Naive thymus-derived CD8-positive, alpha-beta T cell (primary cell): ENCODE measurements at regions not wholly inside any gene's neighbourhood (a gene's known extent, or its start where the extent isn't known, plus 50 kb on each side); places are given as distances from the start of the nearest gene placed in this dataset.

Experiments
- ATAC-seq, 2 donors: fragments of 150-1000 bp; cut with Tn5 transposase in 1 of 2; sonication (Bioruptor Pico), chemical (Tn5 transposase) in 1 of 2; 1 replicate in 1 of 2; 2 replicates in 1 of 2; pipeline ENCODE4 v1.10.0; 2021; ENCODE audit warnings: mild to moderate bottlenecking in 2 of 2, moderate library complexity in 2 of 2
- POLR2A ChIA-PET: fragments of 350-600 bp; sonication (Branson Sonifier 250); formaldehyde crosslinking; loops from one replicate; lab custom pipeline; 2021; ENCODE audit warnings: antibody characterized with exemption; lab: Charles Lee
- DNase-seq, 10 donors: peaks; one replicate each; pipeline versions ENCODE4 v3.0.0 to v3.0.0-alpha.2; 2020 to 2022
- H3K27ac Mint-ChIP-seq, 10 donors: one replicate each; pipeline ENCODE4 v1.8.0; 2020 to 2022; ENCODE audit warnings: mild to moderate bottlenecking in 10 of 10, mixed read lengths in 10 of 10, moderate library complexity in 4 of 10, inconsistent platforms in 1 of 10
- H3K27me3 Mint-ChIP-seq, 5 donors: one replicate each; pipeline ENCODE4 v1.8.0; 2021 to 2022; ENCODE audit warnings: mixed read lengths in 5 of 5
- H3K36me3 Mint-ChIP-seq, 3 donors: one replicate each; pipeline ENCODE4 v1.8.0; 2020 to 2022; ENCODE audit warnings: mixed read lengths in 3 of 3, mild to moderate bottlenecking in 2 of 3, inconsistent platforms in 1 of 3
- H3K4me1 Mint-ChIP-seq, 4 donors: one replicate each; pipeline ENCODE4 v1.8.0; 2021 to 2022; ENCODE audit warnings: mixed read lengths in 4 of 4
- H3K4me3 Mint-ChIP-seq, 10 donors: one replicate each; pipeline ENCODE4 v1.8.0; 2020 to 2022; ENCODE audit warnings: mild to moderate bottlenecking in 10 of 10, mixed read lengths in 10 of 10, moderate library complexity in 6 of 10, inconsistent platforms in 1 of 10
- H3K9me3 Mint-ChIP-seq, 9 donors: one replicate each; pipeline ENCODE4 v1.8.0; 2020 to 2022; ENCODE audit warnings: mixed read lengths in 9 of 9, mild to moderate bottlenecking in 3 of 9, inconsistent platforms in 1 of 9, moderate library complexity in 1 of 9

DNA sequence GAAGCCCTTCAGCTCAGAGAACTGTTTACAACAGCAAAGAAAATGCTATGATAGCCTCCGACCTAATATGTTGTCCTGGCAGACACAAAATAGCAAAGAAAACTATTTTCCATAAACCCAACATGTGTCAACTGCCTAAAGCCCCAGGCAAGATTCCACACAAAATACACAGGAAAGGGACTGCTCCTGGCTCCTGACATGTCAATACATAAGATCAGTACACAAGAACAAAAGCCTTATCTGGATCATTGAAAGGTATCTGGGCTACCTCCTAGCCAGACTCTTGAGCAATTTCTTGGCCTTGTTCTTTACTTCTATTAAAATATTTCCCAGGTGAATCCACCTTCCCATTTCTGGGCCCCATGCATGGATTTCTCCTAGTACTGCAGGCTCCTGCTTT, 242.3 kb upstream of the GRIP1 start:
- POLR2A ChIA-PET, result no interaction called here
- Mint-ChIP-seq H3K9me3 (peaks cover 0 to 2% (median 0%) of the 10 kb centered on the region in 9 donors), H3K27ac (peak overlapping the region in 1 of 10 donors; percentile 24), H3K36me3 (peaks cover 0 to 2% (median 0%) of the 10 kb centered on the region in 3 donors), H3K4me3 (no peak overlapping the region), H3K4me1 (peaks cover 5 to 13% (median 9%) of the 10 kb centered on the region in 4 donors), H3K27me3 (peaks cover 0 to 10% (median 1%) of the 10 kb centered on the region in 5 donors)
- no peak for DNase-seq
- ATAC-seq, result no peak

DNA sequence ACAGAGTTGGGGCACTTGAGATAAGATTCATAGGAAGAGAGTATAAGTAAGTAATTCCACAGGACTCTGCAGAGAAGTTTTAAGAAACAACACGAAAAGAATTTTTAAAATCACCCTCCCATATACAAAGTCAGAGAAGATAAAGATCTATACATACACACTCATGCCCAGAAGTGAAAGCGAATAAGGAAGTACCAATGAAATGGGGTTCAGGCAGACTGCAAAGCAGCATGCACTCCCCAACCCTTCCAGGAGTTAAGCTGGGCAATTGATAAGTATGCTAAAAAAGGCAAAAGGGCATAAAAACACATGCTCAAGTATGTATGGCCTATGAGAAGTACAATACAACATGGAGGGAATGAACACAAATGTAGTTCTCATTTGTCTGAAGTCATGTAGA, 246.2 kb upstream of the GRIP1 start:
- POLR2A ChIA-PET, result no interaction called here
- no peak overlapping the region for H3K27ac Mint-ChIP-seq
- ATAC-seq, result no peak
- H3K27me3 Mint-ChIP-seq, result peaks cover 0 to 10% (median 1%) of the 10 kb centered on the region in 5 donors
- peaks cover 0 to 2% (median 0%) of the 10 kb centered on the region in 3 donors for H3K36me3 Mint-ChIP-seq
- H3K4me1 Mint-ChIP-seq, result peaks cover 20 to 28% (median 24%) of the 10 kb centered on the region in 4 donors
- H3K4me3 Mint-ChIP-seq, result peak overlapping the region in 3 of 10 donors; percentile 3 to 51 (median 51)
- H3K9me3 Mint-ChIP-seq, result no peaks in the 10 kb centered on the region
- DNase-seq, result no peak

DNA sequence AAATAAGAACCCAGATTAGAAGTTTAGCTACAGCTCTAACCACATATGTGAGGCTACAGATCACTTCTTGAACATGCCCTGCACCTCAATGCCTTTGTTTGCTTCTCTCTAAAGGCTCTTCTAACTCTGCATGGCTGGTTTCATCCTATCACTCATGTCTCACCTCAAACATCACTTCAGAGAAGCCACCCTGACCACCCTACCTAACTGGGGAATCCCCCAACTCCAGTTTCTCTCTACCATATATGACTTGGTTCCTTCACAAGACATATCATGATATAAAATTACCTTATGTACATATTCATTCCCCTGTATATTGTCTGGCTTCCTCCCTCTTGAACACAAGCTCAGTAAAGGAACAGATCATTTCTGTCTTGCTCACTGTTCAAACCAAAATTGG, 250.2 kb upstream of the GRIP1 start:
- POLR2A ChIA-PET, result no interaction called here
- H3K27me3 Mint-ChIP-seq, result peaks cover 3 to 12% (median 5%) of the 10 kb centered on the region in 5 donors
- H3K9me3 Mint-ChIP-seq, result peaks cover 0 to 4% (median 0%) of the 10 kb centered on the region in 9 donors
- ATAC-seq (peak; percentile 98), DNase-seq (peak in 7 of 10 donors; percentile 16 to 78 (median 46))
- H3K4me1 Mint-ChIP-seq, result peaks cover 20 to 24% (median 22%) of the 10 kb centered on the region in 4 donors
- H3K27ac Mint-ChIP-seq, result peak overlapping the region in 6 of 10 donors; percentile 1 to 23 (median 4)
- H3K36me3 Mint-ChIP-seq, result no peaks in the 10 kb centered on the region
- peak overlapping the region in 4 of 10 donors; percentile 1 to 37 (median 12) for H3K4me3 Mint-ChIP-seq

DNA sequence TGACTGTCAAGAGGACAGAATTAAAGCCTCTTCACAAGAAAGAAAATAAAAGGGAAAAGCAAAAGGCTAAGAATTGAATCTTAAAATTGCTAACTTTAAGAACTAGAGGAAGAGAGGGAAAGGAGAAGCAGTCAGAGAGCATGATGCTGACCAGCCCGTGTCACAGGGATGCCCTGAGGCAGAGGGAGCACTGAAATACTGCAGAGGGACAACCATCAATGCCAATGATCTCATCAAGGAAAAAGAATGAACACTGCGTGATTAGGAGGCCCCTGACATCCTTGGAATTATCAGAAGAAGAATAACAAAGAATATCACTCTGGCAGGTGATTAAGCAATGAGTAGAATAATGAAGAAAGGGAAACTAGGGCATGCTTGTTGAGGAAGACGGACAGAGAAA, 252.2 kb upstream of the GRIP1 start:
- H3K9me3 Mint-ChIP-seq, result peaks cover 0 to 4% (median 0%) of the 10 kb centered on the region in 9 donors
- no peak overlapping the region for H3K27ac Mint-ChIP-seq
- no peak for DNase-seq
- peaks cover 15 to 19% (median 16%) of the 10 kb centered on the region in 4 donors for H3K4me1 Mint-ChIP-seq
- no peaks in the 10 kb centered on the region for H3K36me3 Mint-ChIP-seq
- POLR2A ChIA-PET, result no interaction called here
- ATAC-seq, result no peak
- peaks cover 3 to 19% (median 6%) of the 10 kb centered on the region in 5 donors for H3K27me3 Mint-ChIP-seq
- H3K4me3 Mint-ChIP-seq, result no peak overlapping the region

DNA sequence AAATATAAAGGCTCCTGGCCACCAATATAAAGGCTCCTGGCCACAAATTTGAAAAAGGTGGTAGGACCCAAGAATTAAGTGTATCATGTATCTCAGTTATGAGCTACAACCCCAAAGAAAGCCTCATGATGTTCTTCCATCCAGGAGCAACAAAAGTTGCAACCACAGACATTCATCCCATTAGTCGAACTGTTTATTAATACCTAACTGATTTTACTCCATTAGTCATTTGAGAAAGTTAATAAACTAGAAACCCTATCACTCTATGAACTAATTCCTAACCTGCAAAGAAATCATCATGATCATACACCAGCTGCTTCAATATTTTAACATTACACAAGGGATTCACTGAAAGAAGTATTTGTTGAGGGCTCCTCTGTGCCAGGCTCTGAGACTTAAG, 253.2 kb upstream of the GRIP1 start:
- no peak overlapping the region for H3K27ac Mint-ChIP-seq
- H3K4me1 Mint-ChIP-seq, result peaks cover 15 to 19% (median 17%) of the 10 kb centered on the region in 4 donors
- peaks cover 3 to 19% (median 6%) of the 10 kb centered on the region in 5 donors for H3K27me3 Mint-ChIP-seq
- H3K9me3 Mint-ChIP-seq, result peaks cover 0 to 4% (median 0%) of the 10 kb centered on the region in 9 donors
- H3K36me3 Mint-ChIP-seq, result no peaks in the 10 kb centered on the region
- no peak overlapping the region for H3K4me3 Mint-ChIP-seq
- no peak for ATAC-seq
- POLR2A ChIA-PET, result no interaction called here
- DNase-seq, result no peak

GRCh38 chr12:66934302-66935062, 255.6 kb upstream of the GRIP1 start:
- peaks cover 0 to 4% (median 0%) of the 10 kb centered on the region in 9 donors for H3K9me3 Mint-ChIP-seq
- ATAC-seq, result no peak
- no peak for DNase-seq
- H3K27me3 Mint-ChIP-seq, result peaks cover 3 to 19% (median 6%) of the 10 kb centered on the region in 5 donors
- H3K4me1 Mint-ChIP-seq, result peaks cover 4 to 8% (median 5%) of the 10 kb centered on the region in 4 donors
- H3K36me3 Mint-ChIP-seq, result no peaks in the 10 kb centered on the region
- POLR2A ChIA-PET, result no interaction called here
- no peak overlapping the region for H3K27ac Mint-ChIP-seq
- H3K4me3 Mint-ChIP-seq, result no peak overlapping the region

DNA sequence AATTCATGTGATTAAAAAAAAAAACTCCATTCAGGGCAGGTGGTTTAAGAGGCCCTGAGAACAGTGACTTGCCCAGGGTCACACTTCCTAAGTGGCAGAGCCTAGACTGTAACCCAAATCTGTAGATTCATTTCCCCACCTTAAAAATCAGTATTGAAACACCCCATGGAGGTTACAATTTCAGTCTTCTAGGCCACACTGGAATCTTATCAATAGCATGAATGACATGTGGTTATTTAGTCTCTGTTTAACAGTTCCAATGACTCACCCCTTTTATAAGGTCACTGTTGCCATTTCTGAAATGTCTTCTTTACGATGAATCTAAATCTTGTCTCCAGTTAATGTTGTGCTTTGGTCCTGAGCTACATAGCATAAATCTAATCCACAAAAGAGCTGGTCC, 262.3 kb upstream of the GRIP1 start:
- peaks cover 0 to 2% (median 0%) of the 10 kb centered on the region in 5 donors for H3K27me3 Mint-ChIP-seq
- no peak overlapping the region for H3K27ac Mint-ChIP-seq
- no peak for DNase-seq
- ATAC-seq, result no peak
- H3K36me3 Mint-ChIP-seq, result no peaks in the 10 kb centered on the region
- POLR2A ChIA-PET, result no interaction called here
- H3K9me3 Mint-ChIP-seq, result no peaks in the 10 kb centered on the region
- H3K4me3 Mint-ChIP-seq, result no peak overlapping the region
- H3K4me1 Mint-ChIP-seq, result peaks cover 0 to 10% (median 0%) of the 10 kb centered on the region in 4 donors

DNA sequence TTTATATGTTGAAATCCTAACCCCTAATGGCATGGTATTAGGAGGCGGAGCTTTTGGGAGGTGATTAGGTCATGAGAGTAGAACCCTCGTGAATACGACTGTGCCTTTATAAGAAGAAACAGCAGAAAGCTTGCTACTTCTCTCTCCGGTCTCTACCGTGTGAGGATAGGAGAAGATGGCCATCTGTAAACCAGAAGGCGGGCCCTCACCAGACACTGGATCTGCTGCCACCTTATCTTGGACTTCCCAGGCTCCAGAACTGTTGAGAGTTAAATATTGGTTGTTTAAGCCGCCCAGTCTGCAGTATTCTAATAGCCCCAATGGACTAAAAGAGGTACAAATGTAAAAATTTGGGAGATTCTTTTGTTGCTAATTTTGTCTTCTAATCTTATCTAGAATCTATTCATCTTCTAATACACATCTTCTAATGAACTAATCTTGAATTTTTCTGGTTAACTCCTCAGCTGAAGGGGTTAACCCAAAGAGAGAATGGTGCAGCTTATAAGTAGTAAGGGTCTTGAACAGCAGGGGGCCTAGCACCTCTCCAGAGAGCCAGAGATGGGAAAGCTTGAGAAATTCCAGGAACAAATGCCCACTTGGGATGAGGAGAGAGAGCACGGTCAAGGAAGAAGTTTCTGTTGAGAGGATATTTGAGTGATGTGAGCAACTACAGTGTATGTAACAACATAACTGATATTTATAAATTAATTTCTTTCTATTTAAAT, 264.0 kb upstream of the GRIP1 start:
- peaks cover 0 to 8% (median 2%) of the 10 kb centered on the region in 4 donors for H3K4me1 Mint-ChIP-seq
- ATAC-seq (no peak), DNase-seq (no peak)
- H3K27me3 Mint-ChIP-seq, result peaks cover 0 to 2% (median 0%) of the 10 kb centered on the region in 5 donors
- POLR2A ChIA-PET, result no interaction called here
- H3K27ac Mint-ChIP-seq, result peak overlapping the region in 1 of 10 donors; percentile 58
- H3K9me3 Mint-ChIP-seq, result no peaks in the 10 kb centered on the region
- H3K36me3 Mint-ChIP-seq, result no peaks in the 10 kb centered on the region
- no peak overlapping the region for H3K4me3 Mint-ChIP-seq

GRCh38 chr12:66944365-66944764, 265.5 kb upstream of the GRIP1 start:
- ATAC-seq (no peak), DNase-seq (no peak)
- no peaks in the 10 kb centered on the region for H3K9me3 Mint-ChIP-seq
- H3K27me3 Mint-ChIP-seq, result peaks cover 0 to 2% (median 0%) of the 10 kb centered on the region in 5 donors
- no peak overlapping the region for H3K4me3 Mint-ChIP-seq
- H3K4me1 Mint-ChIP-seq, result peaks cover 0 to 8% (median 2%) of the 10 kb centered on the region in 4 donors
- no peaks in the 10 kb centered on the region for H3K36me3 Mint-ChIP-seq
- H3K27ac Mint-ChIP-seq, result no peak overlapping the region
- POLR2A ChIA-PET, result no interaction called here

- DNase-seq (no peak), ATAC-seq (no peak)
- no peaks in the 10 kb centered on the region for H3K36me3 Mint-ChIP-seq
- no peak overlapping the region for H3K27ac Mint-ChIP-seq
- no peak overlapping the region for H3K4me3 Mint-ChIP-seq
- H3K4me1 Mint-ChIP-seq, result peaks cover 0 to 8% (median 2%) of the 10 kb centered on the region in 4 donors
- H3K27me3 Mint-ChIP-seq, result peaks cover 0 to 2% (median 0%) of the 10 kb centered on the region in 5 donors
- H3K9me3 Mint-ChIP-seq, result no peaks in the 10 kb centered on the region
- POLR2A ChIA-PET, result interaction anchor here (0.5 kb wide), 1 partner anchor 249 kb away, joined by 3 read pairs; no protein-coding TSS in a partner anchor
Measured at GRCh38 chr12:66945189-66945817, 266.4 kb upstream of the GRIP1 start.

DNA sequence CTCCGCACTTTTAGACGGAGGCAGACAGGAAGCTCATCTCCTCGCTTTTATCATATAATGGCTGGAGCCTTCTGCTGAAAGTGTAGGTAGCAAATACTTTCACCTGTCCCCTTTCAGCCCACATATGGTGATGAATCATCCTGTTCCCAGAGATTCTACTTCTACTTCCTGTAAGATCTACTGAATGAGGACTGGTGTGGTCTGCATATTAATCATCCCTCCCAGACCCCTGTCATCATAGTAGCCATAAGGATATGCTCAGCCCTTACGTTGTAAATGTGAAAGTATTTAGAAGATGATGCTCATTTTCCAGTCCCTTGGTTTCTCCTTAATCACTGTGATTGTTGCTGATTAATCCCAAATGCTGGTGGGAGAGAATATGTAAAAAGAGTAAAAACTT, 268.2 kb upstream of the GRIP1 start:
- POLR2A ChIA-PET, result no interaction called here
- no peak for ATAC-seq
- Mint-ChIP-seq H3K27me3 (peaks cover 0 to 2% (median 0%) of the 10 kb centered on the region in 5 donors), H3K4me3 (no peak overlapping the region), H3K36me3 (no peaks in the 10 kb centered on the region), H3K9me3 (no peaks in the 10 kb centered on the region), H3K27ac (no peak overlapping the region), H3K4me1 (peaks cover 0 to 8% (median 2%) of the 10 kb centered on the region in 4 donors)
- DNase-seq, result no peak

DNA sequence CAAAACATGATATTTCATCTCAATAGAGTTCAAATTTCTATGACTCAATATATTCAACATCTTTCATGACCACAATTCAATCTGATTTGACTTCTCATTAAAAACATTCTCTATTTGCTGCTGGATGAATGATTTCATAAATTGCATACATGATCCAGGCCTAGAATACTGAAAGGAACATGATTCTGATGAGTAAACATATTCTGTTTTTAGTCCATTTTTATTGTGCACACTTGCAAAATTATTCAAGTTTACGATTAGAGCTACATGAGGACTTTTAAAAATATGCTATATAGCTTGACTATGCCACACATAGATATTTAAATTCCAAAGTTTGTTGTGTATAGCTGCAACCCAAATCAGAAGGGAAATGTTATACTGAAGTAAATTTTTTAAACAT, 273.8 kb upstream of the GRIP1 start:
- no peaks in the 10 kb centered on the region for H3K27me3 Mint-ChIP-seq
- H3K27ac Mint-ChIP-seq, result no peak overlapping the region
- POLR2A ChIA-PET, result no interaction called here
- peaks cover 0 to 5% (median 0%) of the 10 kb centered on the region in 9 donors for H3K9me3 Mint-ChIP-seq
- ATAC-seq, result no peak
- no peak for DNase-seq
- no peaks in the 10 kb centered on the region for H3K36me3 Mint-ChIP-seq
- no peak overlapping the region for H3K4me3 Mint-ChIP-seq
- peaks cover 0 to 3% (median 0%) of the 10 kb centered on the region in 4 donors for H3K4me1 Mint-ChIP-seq
